LoVo (cell line): ENCODE measurements at regions not wholly inside any gene's neighbourhood (a gene's known extent, or its start where the extent isn't known, plus 50 kb on each side); places are given as distances from the start of the nearest gene placed in this dataset.
A peak's percentile ranks its signal among the peaks of the same experiment; 100 is the strongest.
"Not testable (repeated sequence)": the region's sequence is repeated elsewhere in the genome, so short reads cannot be mapped to it uniquely, and the experiment has no call there.

Experiments
- DNase-seq: peaks from one replicate; pipeline ENCODE4 v3.0.0-alpha.2; 2016; ENCODE audit warnings: low spot score

DNA sequence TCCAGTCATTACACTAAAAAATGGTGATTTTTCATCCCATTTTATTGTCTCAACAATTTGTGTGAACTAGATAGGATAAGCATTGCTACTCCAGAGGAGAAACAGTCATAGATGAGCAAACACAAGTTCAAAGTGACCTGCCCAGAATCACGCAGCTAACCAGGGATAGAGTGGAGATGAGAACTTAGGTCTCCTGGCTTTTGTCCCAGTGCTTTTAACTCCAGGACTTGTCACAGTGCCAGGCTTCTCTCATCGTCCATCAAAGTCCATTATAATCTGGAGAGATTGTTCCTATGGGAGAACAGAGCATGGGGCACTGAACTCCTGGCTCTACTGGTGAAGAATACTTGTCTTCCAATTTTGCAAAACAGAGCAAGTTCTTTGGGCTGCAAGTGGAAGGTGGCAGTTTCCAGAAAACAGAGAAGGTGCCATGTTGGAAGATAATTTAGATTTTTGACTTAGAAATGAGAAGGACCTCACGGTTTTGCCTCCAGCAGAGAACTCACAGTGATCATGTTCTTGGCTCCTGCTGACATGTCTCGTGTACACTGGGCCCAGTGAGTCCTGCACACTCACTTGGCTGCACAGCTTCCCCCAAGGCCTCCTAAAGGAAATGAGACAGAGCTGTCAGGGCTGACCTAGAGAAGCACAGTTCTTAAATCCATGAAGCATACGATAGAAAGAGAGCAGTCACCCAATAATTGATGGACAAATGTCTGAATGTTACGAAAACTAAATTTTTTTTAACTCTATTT is 322.9 kb upstream of the NRP1 start:
- DNase-seq: peak; percentile 15

DNA sequence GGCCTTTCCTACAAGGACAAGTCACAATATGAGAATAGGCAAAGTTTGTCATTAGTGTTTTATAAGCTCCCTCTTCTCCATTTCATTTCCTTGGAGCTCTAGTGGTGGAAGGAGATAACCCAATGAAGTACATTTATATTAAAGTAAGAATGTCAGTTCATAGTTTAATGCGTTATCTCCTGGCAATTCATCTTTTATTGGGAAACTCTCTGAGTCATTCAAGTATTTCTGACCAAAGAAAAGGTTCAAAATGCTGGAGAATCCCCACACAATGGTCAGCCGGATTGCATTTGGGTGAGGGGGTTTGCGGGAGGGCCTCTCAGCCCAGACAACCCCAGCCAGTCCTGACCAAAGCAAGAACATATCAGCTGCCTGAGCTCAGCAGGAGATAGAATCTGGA is 321.5 kb upstream of the NRP1 start:
- DNase-seq: no peak

DNA sequence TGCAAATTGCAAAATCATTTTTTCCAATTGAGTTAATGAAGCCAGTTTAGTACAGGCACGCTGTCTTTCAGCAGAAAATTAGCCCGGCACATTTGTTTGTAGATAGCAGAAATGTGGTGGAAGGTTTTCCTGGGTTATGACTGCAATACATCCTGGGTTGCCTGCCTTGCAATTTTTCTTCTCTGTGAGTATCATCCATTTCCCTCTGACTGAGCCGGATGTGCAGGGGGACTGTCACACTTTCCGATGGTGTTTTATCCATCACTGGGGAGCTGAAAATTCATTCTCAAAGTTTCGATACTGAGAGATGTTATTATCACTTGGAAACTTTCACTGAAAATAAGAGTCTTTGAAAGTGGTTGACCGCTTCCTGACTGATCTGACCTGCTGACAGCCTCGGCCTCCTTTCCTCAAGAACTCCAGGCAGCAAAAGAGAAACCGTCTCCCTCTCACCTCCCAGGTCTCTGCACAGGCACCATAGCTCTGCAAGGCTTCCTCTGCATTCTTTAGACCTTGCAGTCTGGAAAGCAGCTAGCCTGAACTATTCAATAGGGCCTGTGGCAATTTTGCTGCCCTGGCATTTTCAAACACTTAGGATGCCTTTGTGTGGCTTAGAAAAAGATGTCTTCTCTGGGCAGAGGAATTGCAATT is 320.8 kb upstream of the NRP1 start:
- DNase-seq: no peak

DNA sequence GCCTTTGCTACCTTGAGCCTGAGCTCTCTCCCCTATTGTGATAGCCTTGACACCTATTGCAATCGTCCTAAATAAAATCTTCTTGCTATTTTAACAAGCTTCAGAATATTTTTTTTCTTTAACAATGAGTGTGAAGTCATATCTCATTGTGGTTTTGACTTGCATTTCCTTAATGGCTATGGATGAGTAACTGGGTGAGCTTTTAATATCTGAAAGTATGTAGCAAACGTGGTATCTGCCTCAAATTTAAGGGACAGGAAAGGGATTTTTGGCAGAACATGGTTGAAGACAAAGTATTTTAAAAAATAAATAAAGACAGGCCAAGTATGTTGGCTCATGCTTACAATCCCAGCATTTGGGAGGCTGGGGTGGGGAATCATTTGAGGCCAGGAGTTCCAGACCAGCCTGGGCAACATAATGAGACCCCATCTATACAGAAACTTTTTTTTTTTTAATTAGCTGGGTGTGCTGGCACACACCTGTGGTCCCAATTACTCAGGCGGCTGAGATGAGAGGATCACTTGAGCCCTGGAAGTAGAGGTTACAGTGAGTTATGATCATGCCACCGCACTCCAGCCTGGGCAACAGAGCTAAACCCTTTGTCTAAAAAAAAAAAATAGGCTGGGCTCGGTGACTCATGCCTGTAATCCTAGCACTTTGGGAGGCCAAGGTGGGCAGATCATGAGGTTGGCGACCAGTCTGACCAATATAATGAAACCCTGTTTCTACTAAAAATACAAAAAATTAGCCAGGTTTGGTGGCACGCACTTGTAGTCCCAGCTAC is 319.3 kb upstream of the NRP1 start:
- DNase-seq: peak; percentile 2

DNA sequence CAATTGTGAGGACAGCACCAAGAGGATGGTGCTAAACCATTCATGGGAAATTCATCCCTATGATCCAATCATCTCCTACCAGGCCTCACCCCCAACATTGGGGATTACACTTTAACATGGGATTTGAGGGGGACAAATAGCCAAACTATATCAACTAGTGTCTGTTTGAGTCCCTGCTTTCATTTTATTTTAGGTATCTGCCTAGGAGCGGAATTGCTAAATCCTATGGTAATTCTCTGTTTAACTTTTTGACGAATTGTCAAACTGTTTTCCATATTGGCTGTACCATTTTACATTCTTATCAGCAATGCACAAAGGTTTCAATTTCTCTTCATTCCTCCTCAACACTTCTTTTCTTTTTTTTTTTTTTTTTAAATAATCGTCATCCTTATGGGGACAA is 318.4 kb upstream of the NRP1 start:
- no peak for DNase-seq

DNA sequence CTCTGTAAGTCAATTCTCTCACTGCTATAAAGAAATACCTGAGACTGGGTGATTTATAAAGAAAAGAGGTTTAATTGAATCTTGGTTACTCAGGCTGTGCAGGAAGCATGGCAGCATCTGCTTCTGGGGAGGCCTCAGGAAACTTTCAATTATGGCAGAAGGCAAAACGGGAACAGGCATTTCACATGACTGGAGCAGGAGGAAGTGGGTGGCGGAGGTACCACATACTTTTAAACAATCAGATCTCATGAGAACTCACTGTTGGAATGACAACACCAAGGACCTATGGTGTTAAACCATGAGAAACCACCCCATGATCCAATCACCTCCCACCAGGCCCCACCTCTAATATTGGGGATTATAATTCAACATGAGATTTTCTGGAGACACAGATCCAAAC is 315.7 kb upstream of the NRP1 start:
- not testable (repeated sequence) for DNase-seq

DNA sequence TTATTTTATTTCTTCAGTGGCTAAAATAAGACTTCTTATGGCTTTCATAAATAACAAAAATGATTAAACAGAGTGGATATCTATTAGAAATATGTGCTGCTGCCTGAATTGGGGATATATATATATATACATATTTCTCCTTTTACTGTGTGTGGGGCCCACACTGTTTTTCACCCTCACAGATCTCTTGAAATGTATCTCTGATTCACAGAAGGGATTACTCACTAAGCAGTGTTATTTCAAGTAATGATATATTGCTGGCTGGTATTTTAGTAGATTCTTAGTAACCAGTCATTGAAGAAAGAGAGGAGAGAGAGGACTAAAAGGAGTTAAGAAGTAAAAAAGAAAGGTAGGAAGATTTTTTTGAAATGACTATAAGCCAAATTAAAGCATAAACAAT is 308.6 kb upstream of the NRP1 start:
- no peak for DNase-seq

DNA sequence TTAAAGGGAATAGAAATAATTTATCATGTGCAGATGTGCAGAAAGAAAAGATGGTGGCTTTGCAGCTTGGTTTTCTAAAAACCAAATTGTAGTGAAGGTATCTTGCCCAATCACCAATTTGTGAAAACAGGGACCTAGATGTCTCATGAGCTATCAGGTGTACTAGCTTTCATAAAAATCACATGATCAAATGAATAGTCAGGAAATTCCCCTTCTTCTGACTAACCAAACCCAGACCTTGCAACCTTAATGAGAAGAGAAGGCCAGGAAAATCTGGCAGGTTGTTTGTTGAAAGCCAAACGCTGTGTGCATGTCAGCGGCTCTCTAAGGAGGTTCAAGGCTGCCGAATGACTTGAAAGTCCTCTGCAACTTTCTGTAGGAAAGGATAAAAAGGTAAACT is 304.4 kb upstream of the NRP1 start:
- DNase-seq: no peak

DNA sequence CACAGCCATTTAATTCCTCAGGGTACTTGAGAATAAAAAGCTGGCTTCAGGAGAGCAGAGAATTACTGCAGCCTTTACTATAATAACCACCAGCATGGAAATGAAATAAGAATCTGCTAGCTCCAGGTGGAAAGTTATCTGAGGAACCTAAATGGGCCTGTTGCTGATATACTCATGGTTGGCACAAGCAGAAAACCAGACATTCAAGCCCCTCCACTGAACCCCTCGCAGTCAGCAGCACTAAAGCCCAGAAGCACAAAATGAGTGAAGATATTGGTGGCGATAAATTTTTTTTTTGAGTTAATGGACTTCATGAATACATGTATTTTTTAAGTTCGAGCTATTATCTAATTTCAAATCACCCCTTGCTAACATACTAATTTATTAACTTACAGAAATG is 303.9 kb upstream of the NRP1 start:
- no peak for DNase-seq

DNA sequence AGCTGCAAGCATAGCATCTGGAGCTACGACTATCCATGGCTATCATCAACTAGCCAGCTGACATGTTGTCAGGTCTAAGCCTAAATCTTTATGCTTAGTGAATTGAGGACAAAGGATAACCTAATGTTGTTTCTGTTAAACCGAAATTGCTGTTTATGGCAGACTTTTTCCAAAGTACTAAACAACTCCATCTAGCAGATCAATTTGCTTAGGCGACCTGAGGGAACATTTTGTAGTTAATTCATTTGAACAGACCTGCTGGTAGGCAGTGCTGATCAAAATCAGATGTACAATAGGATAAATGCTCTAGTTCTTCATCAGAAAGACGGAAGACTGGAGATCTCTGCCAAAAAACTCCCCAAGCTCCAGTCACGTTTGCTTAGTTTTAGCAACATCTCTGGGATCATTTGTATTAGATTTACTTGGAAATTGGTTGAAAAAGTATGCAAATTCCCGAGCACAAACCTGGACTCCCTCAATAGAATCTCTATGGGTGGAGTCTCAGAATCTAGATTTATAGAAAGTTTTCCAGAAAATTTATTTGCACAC is 301.6 kb upstream of the NRP1 start:
- DNase-seq: no peak

DNA sequence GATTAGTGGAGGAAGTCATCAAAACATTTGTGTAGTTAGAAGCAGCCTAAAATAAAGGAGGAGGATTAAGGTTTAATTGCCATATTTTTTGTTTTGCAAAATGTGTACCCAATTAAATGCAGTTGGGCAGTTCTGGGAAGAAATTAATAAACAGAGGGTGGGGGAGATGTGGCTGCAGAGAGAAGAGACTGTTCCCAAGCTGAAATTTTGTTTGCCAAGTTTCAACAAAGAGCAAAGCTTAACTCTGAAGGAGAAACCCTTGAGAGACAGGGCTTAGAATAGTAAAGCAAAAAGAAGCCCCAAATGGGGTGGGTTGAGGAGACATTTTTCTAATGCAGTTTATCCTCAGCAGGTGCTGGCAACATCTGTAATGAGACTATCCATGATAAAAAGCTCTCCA is 298.0 kb upstream of the NRP1 start:
- no peak for DNase-seq

DNA sequence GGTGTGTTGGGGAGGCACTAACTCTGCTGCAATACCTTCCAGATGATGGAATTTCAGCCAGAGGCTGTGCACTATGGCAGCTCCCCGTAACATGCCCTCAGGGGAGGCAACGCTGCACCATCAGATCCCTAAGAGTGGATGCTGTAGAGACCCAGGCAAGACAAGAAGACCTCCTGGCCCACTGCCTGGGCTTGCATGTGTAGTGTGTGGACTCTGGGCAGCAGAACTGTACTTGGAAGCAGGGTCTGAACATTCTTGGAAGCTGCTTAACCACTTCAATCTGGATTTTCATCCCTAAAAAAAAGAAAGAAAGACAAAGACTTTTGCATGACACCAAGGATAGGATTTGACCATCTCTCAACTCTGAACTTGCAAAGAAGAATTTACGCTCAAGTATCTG is 297.5 kb upstream of the NRP1 start:
- no peak for DNase-seq

DNA sequence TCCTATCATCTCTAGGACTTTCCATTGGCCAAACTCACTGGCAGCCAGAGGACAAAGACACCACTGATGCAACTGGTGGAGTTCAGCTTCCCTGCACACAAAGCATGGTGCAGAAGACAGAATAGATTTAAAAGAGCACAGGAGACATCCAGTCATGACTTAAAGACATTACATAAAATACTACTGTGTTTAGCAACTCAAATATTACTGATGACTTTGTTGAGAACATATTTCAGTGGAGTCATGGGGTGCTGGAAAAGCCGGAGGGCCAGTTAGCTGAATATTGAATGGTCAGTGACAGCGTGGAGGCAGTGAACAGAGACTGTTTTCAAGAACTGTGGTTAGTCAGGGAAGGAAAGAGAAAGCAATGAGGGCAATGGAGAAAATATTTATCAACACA is 296.3 kb upstream of the NRP1 start:
- no peak for DNase-seq

DNA sequence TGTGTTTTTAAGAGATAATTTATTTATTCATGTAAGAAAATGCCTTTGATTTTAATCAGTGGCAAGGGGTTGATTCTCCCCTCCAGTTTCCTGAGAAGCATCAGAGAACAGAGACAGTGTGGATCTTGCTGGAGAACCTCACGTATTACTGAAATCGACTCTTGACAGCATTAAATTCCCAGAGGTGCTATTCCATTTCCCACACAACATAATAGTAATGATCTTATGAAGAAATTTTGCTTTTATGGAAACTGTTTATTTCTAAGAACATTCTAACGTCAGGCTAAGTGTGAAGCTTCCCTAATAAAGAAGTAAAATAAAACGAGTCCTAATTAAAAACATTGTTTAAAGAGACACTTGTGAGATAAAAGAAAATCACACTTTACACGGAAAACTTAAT is 293.1 kb upstream of the NRP1 start:
- no peak for DNase-seq

DNA sequence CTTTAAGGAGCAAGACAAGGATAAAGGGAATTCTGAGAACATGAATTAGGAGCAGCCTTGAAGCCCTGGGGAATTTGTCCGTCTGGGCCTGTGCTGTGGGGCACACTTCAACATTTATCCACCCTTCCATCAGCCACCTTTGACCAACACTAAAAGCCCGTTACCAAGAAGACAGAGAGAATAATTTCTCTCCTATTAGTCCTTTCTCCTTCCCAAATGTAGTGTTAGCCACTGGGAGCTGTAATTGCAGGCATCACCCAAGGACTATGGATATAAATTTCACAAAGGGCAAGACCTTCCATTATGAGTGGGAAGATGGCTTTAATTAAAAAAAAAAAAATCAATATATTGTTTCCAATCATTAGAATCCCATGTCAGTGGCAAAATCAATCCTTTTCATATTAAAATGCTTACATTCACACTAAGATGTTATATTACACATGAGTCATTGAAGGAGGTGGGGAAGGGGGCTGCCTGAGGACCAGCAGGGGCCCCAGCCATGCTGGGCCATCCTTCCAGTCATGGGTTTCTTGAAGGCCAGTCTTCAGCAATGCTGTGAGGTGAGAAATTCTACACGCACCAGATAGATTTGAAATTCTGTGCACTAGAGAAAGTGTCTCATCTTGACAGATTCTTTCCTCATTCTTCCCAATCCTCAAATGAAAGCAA is 292.5 kb upstream of the NRP1 start:
- no peak for DNase-seq

DNA sequence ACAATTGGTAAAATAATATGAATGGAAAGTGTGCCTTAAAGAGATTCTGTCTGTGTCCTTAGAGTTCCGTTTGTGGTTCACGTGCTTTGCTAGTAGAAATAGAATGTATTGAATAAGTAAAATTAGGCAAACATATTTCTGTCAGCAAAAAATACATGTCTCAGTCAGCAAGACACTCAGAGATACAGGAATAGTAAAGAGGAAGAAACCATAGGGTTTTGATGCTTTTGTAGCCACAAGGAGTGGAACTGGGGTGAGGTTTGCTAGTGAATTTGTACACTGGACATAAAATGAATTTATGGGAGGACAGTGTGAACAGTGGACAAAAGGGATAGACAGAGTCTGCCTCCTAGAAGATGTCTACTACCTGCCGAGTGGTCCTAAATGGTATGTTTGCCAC is 289.2 kb upstream of the NRP1 start:
- no peak for DNase-seq

DNA sequence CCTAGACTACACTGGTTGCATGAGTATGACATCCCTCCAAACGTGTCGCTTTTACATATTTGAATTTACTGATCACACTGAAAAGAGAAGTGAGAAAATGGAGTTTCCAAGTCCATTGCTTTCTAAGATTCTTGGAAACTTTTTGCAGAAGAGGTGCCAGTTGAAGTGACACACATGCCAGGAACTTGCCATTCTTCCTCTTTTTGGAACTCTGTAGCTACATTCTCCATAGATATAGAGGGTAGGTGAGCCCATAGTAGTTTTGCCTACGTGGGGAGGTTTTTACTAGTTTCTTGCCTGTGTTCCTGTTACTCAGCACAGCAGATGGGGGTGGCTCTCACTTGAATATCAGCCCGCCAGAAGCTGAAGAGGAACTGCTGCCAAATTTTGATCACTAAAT is 286.6 kb upstream of the NRP1 start:
- DNase-seq: no peak

DNA sequence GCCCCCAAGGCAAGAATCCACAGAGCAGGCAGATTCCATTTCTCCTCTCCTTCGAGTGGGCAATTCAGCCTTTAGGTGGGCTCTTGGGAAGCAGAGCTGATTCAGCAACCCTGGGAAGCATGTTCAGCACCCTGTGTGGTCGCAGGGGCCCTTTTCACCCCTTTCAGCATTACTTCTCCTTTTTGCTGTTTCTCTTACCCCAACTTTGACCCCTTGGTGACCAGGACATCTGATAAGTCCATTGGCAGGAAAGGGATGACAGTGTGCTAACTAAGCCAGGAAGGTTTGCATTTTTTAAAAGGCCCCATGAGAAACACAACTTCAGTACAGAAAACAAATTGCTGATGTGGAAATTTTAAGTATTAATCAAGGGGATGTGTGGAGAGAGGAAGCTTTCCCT is 283.7 kb upstream of the NRP1 start:
- no peak for DNase-seq

DNA sequence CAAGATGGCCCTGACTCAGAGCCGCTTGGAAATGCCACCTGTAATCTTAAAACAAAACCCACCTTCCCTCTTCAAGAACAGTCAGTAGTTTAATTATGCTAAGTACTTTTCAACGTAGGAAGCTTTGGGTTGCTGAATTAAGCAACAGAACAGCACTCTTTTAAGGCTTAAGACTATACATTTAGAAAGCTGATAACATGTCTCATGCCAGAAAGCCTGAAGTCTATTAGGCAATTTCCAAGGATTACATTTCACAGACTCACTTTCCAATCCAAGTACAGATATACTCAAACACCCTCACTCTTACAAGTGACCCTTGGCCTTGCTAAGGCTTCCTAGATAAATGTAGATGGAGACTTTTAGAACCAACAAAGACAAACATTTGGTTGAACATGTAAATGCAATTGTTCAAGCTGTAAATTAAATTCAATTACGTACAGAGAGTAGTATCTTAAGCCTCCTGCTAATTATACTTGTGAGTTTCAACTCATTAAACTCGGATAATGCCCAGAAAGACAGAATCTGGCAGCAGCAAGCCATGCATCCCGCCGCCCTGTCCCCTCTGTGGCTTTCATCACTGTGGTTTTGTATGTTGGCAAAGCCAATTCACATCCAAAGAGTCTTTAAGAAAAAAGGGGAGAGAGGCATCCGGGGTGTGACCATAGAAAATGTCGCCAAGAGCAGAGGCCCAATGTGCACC is 283.1 kb upstream of the NRP1 start:
- DNase-seq: no peak

DNA sequence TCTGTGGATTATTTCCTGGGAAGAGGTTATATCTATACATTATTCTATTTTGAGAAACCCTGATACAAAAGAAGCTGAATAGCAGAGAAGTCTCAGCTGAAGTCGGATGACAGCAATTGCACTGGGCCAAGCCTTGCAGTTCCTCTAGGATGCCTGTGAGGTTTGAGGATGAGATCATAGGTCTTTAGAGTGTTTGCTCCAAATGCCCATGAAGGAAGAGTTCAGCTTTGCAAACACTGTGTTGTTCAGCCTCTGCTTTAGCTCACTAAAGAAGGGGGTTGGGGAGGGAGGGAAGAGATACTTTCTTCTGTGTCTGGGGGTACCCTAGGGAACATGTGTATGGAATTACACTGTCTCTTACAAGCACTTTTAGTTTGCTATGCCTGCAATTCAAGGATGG is 282.5 kb upstream of the NRP1 start:
- DNase-seq: no peak

DNA sequence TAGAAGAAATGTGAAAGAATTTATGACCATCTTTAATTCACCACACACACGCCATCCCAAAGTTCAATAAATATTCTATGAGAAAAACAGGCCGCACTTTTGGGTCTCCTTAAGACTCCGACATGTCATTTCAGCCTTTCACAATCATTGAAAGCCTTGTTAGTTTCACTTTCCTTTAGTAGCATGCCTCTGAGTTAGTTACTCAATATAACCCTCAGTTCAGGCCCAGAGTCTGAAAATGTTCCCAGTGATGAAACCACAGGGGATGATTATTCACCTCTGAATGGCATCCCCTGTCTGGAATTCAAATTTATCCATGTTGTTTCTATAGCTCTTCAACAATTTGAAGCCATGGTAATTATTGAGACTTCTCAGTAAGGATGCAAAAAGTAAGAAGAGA is 278.1 kb upstream of the NRP1 start:
- DNase-seq: no peak

DNA sequence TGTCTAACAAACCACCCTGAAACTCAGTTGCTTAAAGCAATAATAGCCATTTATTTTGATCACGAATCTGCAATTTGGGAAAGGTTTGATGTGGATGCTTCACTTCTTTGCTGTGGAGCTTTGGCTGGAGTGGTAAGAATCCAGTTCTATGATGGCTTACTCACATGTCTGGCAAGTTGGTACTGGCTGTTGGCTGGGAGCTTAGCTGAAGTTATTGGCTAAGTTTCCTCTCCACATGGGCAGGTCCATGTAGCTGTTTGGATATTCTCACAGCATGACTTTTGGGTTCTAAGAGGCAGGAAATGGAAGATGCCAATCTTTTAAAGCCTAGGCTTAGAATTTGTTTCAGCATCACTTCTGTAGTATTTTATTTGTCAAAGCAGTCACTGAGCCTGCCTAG is 277.6 kb upstream of the NRP1 start:
- no peak for DNase-seq
